GM12878 (cell line): ENCODE measurements at regions not wholly inside any gene's neighbourhood (a gene's known extent, or its start where the extent isn't known, plus 50 kb on each side); places are given as distances from the start of the nearest gene placed in this dataset.

Experiments used
- ATAC-seq: fragments of 200-7000 bp; cut with Tn5 transposase; 3 replicates; pipeline ENCODE4 v1.9.1; 2020; ENCODE audit warnings: mild to moderate bottlenecking, moderate library complexity
- BruUV-seq: library from RNA; stranded (reverse); fragments of 400-500 nt; replicated peaks from 2 replicates; lab custom pipeline; 2021; lab: Mats Ljungman, UMichigan
- CTCF ChIA-PET: fragments of 300-600 bp; sonication (Branson Sonifier 250); formaldehyde crosslinking; extraction: SDS; loops from one replicate; lab custom pipeline; 2021; ENCODE audit warnings: inconsistent platforms; lab: Yijun Ruan, JAX
- POLR2A ChIA-PET: fragments of 350-600 bp; formaldehyde crosslinking; extraction: SDS; loops from one replicate; lab custom pipeline; 2021; ENCODE audit warnings: inconsistent platforms; lab: Charles Lee
- RAD21 ChIA-PET: fragments of 300-600 bp; sonication (Branson Sonifier 250); formaldehyde crosslinking; loops from one replicate; lab custom pipeline; 2023; ENCODE audit warnings: antibody characterized with exemption; ENCODE audit not compliant: unreplicated experiment; lab: Charles Lee
- SMC1A ChIA-PET: fragments of 300-600 bp; sonication (Branson Sonifier 250); formaldehyde crosslinking; loops from one replicate; lab custom pipeline; 2023; ENCODE audit not compliant: unreplicated experiment, uncharacterized antibody; lab: Charles Lee
- DNase-seq: peaks from one replicate; pipeline ENCODE4 v3.0.0-alpha.2; 2011; ENCODE audit warnings: low read depth, low spot score
- FAIRE-seq: peaks from 3 replicates; lab custom pipeline; 2011; peaks lifted over from hg19 to GRCh38; lab: Jason Lieb, UNC
- H2AFZ ChIP-seq: 2 replicates; pipeline ENCODE4 v1.6.0; 2011; ENCODE audit warnings: low read depth, low read length, control low read depth; ENCODE audit not compliant: control insufficient read depth
- H3K27ac ChIP-seq: 2 replicates; pipeline ENCODE4 v1.5.1; 2011; ENCODE audit warnings: control low read depth; ENCODE audit not compliant: control insufficient read depth, insufficient read depth
- H3K27me3 ChIP-seq, 2 experiments: replicated peaks in 1 of 2; 2 replicates each; pipeline versions ENCODE4 v1.6.0 to v1.6.1; 2011; ENCODE audit warnings: low read length in 1 of 2; ENCODE audit not compliant: control insufficient read depth in 2 of 2, insufficient read depth in 2 of 2
- H3K36me3 ChIP-seq, 2 experiments: 2 replicates each; pipeline ENCODE4 v1.5.1; 2011; ENCODE audit warnings: low read length in 1 of 2; ENCODE audit not compliant: control insufficient read depth in 2 of 2, insufficient read depth in 2 of 2
- H3K4me1 ChIP-seq: 2 replicates; pipeline ENCODE4 v1.6.1; 2011; ENCODE audit warnings: mild to moderate bottlenecking, low read length, moderate library complexity, mixed read lengths; ENCODE audit not compliant: control insufficient read depth, insufficient read depth
- H3K4me2 ChIP-seq: 2 replicates; pipeline ENCODE4 v1.6.0; 2011; ENCODE audit warnings: control low read depth; ENCODE audit not compliant: control insufficient read depth, insufficient read depth
- H3K4me3 ChIP-seq: fragments of 200-600 bp; sonication (generic); 2 replicates; pipeline ENCODE4 v1.5.1; 2016
- H3K79me2 ChIP-seq: 2 replicates; pipeline ENCODE4 v1.6.0; 2011; ENCODE audit warnings: low read length; ENCODE audit not compliant: control insufficient read depth, insufficient read depth
- H3K9ac ChIP-seq: 2 replicates; pipeline ENCODE4 v1.8.0; 2011; ENCODE audit warnings: low read length, control low read depth, mixed read lengths; ENCODE audit not compliant: control insufficient read depth, insufficient read depth
- H3K9me3 ChIP-seq: replicated peaks from 3 replicates; pipeline ENCODE4 v1.5.1; 2011; ENCODE audit warnings: mild to moderate bottlenecking, low read length; ENCODE audit not compliant: control insufficient read depth, insufficient read depth
- H4K20me1 ChIP-seq: 2 replicates; pipeline ENCODE4 v1.6.0; 2011; ENCODE audit not compliant: control insufficient read depth, insufficient read depth
- BHLHE40 ChIP-seq, 2 experiments: fragments of 450-650 bp in 1 of 2; IDR thresholded peaks; 2 replicates each; pipeline ENCODE4 v1.6.1; 2011 to 2017; ENCODE audit warnings: low read depth in 2 of 2, borderline replicate concordance in 1 of 2, improper control_type of control experiment in 1 of 2, low read length in 1 of 2, mild to moderate bottlenecking in 1 of 2
- CHD1 ChIP-seq: IDR thresholded peaks from 2 replicates; pipeline ENCODE4 v1.6.1; 2012; ENCODE audit warnings: low read depth, low read length, improper control_type of control experiment
- CHD2 ChIP-seq: IDR thresholded peaks from 2 replicates; pipeline ENCODE4 v1.6.1; 2011; ENCODE audit warnings: low read depth, low read length, improper control_type of control experiment, borderline replicate concordance
- IKZF2 ChIP-seq, 2 experiments: fragments of 450-650 bp; IDR thresholded peaks; 2 replicates each; pipeline ENCODE4 v1.6.1; 2017; ENCODE audit warnings: mild to moderate bottlenecking in 2 of 2, moderate library complexity in 2 of 2
- IRF4 ChIP-seq: IDR thresholded peaks from 2 replicates; pipeline ENCODE4 v1.6.1; 2011; ENCODE audit warnings: low read depth, low read length
- JUNB ChIP-seq: IDR thresholded peaks from 2 replicates; pipeline ENCODE4 v1.6.1; 2016; ENCODE audit warnings: antibody characterized with exemption, mild to moderate bottlenecking
- KAT2A ChIP-seq: conservative IDR thresholded peaks from 2 replicates; pipeline ENCODE4 v1.6.1; 2011; ENCODE audit warnings: low read depth, low read length; ENCODE audit not compliant: control insufficient read depth
- MEF2A ChIP-seq: IDR thresholded peaks from 2 replicates; pipeline ENCODE4 v1.6.1; 2011; ENCODE audit warnings: low read depth, mild to moderate bottlenecking, low read length, moderate library complexity; ENCODE audit not compliant: insufficient read depth
- PAX5 ChIP-seq: IDR thresholded peaks from 2 replicates; pipeline ENCODE4 v1.6.1; 2011; ENCODE audit warnings: low read depth, low read length, borderline replicate concordance
- RBBP5 ChIP-seq: fragments of 200-600 bp; sonication (generic); conservative IDR thresholded peaks from 2 replicates; pipeline ENCODE4 v1.6.1; 2016
- RFX5 ChIP-seq: IDR thresholded peaks from 2 replicates; pipeline ENCODE4 v1.6.1; 2011; ENCODE audit warnings: low read depth, low read length, improper control_type of control experiment
- WGBS: methylation state at CpG from one replicate; pipeline ENCODE4 v1.1.6; 2016; ENCODE audit warnings: low lambda C conversion rate; ENCODE audit not compliant: insufficient replicate concordance, insufficient coverage; ENCODE audit errors: missing lambda C conversion rate; 5-methylcytosine and 5-hydroxymethylcytosine counted together
- in situ Hi-C: fragments of 300-500 bp; cut with MboI; formaldehyde crosslinking; loops from 9 replicates; pipeline ENCODE4 v1.14.3; 2018; ENCODE audit warnings: mixed read lengths
- intact Hi-C: fragments of 100-400 bp; cut with micrococcal nuclease; formaldehyde crosslinking; loops from one replicate; pipeline ENCODE4 v1.14.2; 2022; ENCODE audit not compliant: unreplicated experiment
- TF ChIP-seq, protein P1 (sequence below): fragments of 450-650 bp; conservative IDR thresholded peaks from 2 replicates; pipeline ENCODE4 v1.6.1; 2017; ENCODE audit warnings: mild to moderate bottlenecking, moderate library complexity
- TF ChIP-seq, protein P2 (sequence below): fragments of 450-650 bp; IDR thresholded peaks from 2 replicates; pipeline ENCODE4 v1.6.1; 2018; ENCODE audit warnings: mild to moderate bottlenecking, low read depth, moderate library complexity; ENCODE audit not compliant: partially characterized antibody
- TF ChIP-seq, protein P3 (sequence below): fragments of 450-650 bp; formaldehyde crosslinking; IDR thresholded peaks from 2 replicates; pipeline ENCODE4 v1.4.0; 2020; ENCODE audit warnings: mild to moderate bottlenecking, moderate library complexity

DNA sequence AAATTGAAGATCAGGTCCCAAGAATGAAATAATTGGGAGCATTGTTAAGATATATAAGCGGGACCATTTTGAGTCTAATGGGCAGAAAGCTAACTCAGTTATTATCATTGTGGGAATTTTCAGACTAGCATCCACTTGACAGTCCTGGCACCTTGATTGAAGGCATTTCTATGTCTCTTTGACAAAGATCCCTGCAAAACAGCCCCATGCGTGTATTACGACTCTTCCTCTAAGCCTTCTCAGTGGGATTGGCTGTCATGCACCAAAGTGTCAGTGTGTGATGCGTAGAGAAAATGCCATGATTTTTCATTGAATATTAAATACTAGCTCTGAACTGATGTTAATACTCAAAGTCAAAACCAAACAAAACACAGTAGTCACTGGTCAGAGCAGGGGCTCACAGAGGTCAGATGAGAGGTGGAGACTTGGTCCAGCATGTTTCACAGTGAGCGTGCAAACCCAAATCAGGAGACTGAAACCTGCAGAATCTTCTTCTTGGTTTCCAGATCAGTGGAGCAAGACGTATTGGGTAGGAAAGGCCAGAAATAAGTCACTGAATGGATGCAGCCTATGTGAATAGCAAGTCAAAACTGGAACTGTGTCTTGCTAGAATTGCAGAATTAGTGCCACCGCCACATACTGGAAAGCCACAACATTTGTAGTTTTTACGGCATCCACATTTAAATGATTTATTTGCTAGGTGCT lies 303.6 kb upstream of the AKR1E2 start:
- H3K4me3 ChIP-seq: no peak overlapping the region
- peak; percentile 42 for ATAC-seq
- no peaks in the 10 kb centered on the region; the same call in 1 of the 2 replicates for H3K79me2 ChIP-seq
- FAIRE-seq: peak; percentile 7
- H3K4me2 ChIP-seq: no peak overlapping the region
- H3K9ac ChIP-seq: no peak overlapping the region
- POLR2A ChIA-PET: no interaction called here
- H3K27ac ChIP-seq: no peak overlapping the region
- RAD21 ChIA-PET: no interaction called here
- no peaks in the 10 kb centered on the region for H4K20me1 ChIP-seq
- SMC1A ChIA-PET: no interaction called here
- CTCF ChIA-PET: no interaction called here
- peak; percentile 7 for DNase-seq
- no peaks in the 10 kb centered on the region for H3K27me3 ChIP-seq
- H3K9me3 ChIP-seq: no peaks in the 10 kb centered on the region
- no peaks in the 10 kb centered on the region for H3K36me3 ChIP-seq
- in situ Hi-C loops (no loop called here), intact Hi-C loops (no loop called here)
- H2AFZ ChIP-seq: no peak overlapping the region
- H3K4me1 ChIP-seq: no peaks in the 10 kb centered on the region
- 26% methylated on average over 8 of the region's 8 CpGs for WGBS
- no TSS peak for BruUV-seq
- TF ChIP-seq, protein P1, sequence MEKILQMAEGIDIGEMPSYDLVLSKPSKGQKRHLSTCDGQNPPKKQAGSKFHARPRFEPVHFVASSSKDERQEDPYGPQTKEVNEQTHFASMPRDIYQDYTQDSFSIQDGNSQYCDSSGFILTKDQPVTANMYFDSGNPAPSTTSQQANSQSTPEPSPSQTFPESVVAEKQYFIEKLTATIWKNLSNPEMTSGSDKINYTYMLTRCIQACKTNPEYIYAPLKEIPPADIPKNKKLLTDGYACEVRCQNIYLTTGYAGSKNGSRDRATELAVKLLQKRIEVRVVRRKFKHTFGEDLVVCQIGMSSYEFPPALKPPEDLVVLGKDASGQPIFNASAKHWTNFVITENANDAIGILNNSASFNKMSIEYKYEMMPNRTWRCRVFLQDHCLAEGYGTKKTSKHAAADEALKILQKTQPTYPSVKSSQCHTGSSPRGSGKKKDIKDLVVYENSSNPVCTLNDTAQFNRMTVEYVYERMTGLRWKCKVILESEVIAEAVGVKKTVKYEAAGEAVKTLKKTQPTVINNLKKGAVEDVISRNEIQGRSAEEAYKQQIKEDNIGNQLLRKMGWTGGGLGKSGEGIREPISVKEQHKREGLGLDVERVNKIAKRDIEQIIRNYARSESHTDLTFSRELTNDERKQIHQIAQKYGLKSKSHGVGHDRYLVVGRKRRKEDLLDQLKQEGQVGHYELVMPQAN: no peak
- TF ChIP-seq CHD2 (no peak), JUNB (peak; percentile 24; the same call in 1 of the 2 replicates), BHLHE40 (IDR thresholded peaks at IDR 0.05; ENCODE audit: borderline replicate concordance in 1 of 2, low read depth in 2 of 2, low read length in 1 of 2) (peak in 1 of 2 experiments; percentile 16; a peak in 1 of 4 replicates), IRF4 (0 out of 2 replicates have a peak, but pooled peaks have one; percentile 33), RFX5 (no peak), IKZF2 (IDR thresholded peaks at IDR 0.05) (no peak), RBBP5 (no peak), KAT2A (no peak), MEF2A (0 out of 2 replicates have a peak, but pooled peaks have one; percentile 31), PAX5 (peak; percentile 76; the same call in 1 of the 2 replicates), CHD1 (no peak)
- TF ChIP-seq, protein P2, sequence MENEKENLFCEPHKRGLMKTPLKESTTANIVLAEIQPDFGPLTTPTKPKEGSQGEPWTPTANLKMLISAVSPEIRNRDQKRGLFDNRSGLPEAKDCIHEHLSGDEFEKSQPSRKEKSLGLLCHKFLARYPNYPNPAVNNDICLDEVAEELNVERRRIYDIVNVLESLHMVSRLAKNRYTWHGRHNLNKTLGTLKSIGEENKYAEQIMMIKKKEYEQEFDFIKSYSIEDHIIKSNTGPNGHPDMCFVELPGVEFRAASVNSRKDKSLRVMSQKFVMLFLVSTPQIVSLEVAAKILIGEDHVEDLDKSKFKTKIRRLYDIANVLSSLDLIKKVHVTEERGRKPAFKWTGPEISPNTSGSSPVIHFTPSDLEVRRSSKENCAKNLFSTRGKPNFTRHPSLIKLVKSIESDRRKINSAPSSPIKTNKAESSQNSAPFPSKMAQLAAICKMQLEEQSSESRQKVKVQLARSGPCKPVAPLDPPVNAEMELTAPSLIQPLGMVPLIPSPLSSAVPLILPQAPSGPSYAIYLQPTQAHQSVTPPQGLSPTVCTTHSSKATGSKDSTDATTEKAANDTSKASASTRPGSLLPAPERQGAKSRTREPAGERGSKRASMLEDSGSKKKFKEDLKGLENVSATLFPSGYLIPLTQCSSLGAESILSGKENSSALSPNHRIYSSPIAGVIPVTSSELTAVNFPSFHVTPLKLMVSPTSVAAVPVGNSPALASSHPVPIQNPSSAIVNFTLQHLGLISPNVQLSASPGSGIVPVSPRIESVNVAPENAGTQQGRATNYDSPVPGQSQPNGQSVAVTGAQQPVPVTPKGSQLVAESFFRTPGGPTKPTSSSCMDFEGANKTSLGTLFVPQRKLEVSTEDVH: no peak
- TF ChIP-seq, protein P3, sequence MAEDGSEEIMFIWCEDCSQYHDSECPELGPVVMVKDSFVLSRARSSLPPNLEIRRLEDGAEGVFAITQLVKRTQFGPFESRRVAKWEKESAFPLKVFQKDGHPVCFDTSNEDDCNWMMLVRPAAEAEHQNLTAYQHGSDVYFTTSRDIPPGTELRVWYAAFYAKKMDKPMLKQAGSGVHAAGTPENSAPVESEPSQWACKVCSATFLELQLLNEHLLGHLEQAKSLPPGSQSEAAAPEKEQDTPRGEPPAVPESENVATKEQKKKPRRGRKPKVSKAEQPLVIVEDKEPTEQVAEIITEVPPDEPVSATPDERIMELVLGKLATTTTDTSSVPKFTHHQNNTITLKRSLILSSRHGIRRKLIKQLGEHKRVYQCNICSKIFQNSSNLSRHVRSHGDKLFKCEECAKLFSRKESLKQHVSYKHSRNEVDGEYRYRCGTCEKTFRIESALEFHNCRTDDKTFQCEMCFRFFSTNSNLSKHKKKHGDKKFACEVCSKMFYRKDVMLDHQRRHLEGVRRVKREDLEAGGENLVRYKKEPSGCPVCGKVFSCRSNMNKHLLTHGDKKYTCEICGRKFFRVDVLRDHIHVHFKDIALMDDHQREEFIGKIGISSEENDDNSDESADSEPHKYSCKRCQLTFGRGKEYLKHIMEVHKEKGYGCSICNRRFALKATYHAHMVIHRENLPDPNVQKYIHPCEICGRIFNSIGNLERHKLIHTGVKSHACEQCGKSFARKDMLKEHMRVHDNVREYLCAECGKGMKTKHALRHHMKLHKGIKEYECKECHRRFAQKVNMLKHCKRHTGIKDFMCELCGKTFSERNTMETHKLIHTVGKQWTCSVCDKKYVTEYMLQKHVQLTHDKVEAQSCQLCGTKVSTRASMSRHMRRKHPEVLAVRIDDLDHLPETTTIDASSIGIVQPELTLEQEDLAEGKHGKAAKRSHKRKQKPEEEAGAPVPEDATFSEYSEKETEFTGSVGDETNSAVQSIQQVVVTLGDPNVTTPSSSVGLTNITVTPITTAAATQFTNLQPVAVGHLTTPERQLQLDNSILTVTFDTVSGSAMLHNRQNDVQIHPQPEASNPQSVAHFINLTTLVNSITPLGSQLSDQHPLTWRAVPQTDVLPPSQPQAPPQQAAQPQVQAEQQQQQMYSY: no peak
